ENCODE measurements at regions not wholly inside any gene's neighbourhood (a gene's known extent, or its start where the extent isn't known, plus 50 kb on each side); places are given as distances from the start of the nearest gene placed in this dataset.

DNA sequence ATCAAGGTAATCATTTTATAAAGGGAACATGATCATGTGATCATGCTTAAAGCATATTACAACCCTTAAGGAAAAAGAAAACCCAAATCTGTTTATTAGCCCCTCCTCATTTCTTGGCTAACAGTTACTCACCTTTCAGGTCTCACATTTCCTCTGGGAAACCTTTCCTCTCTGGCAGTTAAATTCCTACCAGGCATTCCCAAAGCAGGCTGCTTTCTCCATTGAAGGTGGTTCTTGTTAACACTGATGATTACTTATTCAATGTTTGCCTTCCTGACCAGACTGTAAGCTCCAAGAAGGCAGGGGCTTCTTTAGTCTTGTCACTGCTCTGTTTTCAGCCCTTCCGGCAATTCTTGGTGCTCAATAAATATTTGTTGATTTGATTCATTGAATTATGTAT lies 59.9 kb downstream of the PLK2 start:
- H2AFZ ChIP-seq: no peak overlapping the region
- H3K9me3 ChIP-seq (ENCODE audit: low read depth): no peaks in the 10 kb centered on the region
- H4K20me1 ChIP-seq (ENCODE audit: insufficient read depth, poor library complexity, severe bottlenecking): no peaks in the 10 kb centered on the region
- no peaks in the 10 kb centered on the region for H3K4me1 ChIP-seq (ENCODE audit: insufficient read depth)
- H3K4me2 ChIP-seq: no peak overlapping the region
- WGBS (ENCODE audit: low lambda C conversion rate, missing lambda C conversion rate): 90% methylated on average over 1 of the region's 1 CpG
- no peak overlapping the region for H3K27ac ChIP-seq
- H3K79me2 ChIP-seq: no peaks in the 10 kb centered on the region
- H3K9me2 ChIP-seq (replicated peaks; ENCODE audit: insufficient read depth): no peaks in the 10 kb centered on the region
- no peak for DNase-seq (ENCODE audit: low spot score)
- TF ChIP-seq EZH2phosphoT487 (IDR thresholded peaks at IDR 0.05; ENCODE audit: low read depth, severe bottlenecking, unreplicated experiment): no peak
- TF ChIP-seq, protein P1, sequence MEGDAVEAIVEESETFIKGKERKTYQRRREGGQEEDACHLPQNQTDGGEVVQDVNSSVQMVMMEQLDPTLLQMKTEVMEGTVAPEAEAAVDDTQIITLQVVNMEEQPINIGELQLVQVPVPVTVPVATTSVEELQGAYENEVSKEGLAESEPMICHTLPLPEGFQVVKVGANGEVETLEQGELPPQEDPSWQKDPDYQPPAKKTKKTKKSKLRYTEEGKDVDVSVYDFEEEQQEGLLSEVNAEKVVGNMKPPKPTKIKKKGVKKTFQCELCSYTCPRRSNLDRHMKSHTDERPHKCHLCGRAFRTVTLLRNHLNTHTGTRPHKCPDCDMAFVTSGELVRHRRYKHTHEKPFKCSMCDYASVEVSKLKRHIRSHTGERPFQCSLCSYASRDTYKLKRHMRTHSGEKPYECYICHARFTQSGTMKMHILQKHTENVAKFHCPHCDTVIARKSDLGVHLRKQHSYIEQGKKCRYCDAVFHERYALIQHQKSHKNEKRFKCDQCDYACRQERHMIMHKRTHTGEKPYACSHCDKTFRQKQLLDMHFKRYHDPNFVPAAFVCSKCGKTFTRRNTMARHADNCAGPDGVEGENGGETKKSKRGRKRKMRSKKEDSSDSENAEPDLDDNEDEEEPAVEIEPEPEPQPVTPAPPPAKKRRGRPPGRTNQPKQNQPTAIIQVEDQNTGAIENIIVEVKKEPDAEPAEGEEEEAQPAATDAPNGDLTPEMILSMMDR (IDR thresholded peaks at IDR 0.05; ENCODE audit: poor library complexity): no peak
- no peak for TF ChIP-seq EZH2 (IDR thresholded peaks at IDR 0.05; ENCODE audit: borderline replicate concordance)
- H3K36me3 ChIP-seq (replicated peaks; ENCODE audit: insufficient read depth, low read depth): no peaks in the 10 kb centered on the region
- no peak overlapping the region for H3K4me3 ChIP-seq
- no peaks in the 10 kb centered on the region for H3K27me3 ChIP-seq

DNA sequence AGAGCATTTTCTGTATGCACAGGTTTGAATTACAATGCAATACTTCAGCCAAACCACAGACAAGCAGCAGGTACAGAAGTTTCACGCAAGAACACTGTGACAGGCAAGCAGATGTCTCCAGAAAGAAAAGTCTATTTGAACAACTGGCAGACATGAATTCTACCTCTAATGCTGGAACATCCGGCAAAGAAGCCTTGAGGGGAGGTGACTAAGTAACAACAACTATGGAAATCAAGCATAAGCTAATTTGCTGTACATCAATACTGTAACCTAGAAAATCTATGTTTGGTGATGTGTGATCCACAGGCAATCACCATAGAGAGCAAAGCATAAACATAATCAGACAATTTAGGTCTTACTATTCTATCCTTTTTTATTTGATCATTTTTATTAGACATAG lies 65.5 kb downstream of the PLK2 start:
- TF ChIP-seq, protein P1 (IDR thresholded peaks at IDR 0.05; ENCODE audit: poor library complexity): no peak
- no peak for TF ChIP-seq EZH2 (IDR thresholded peaks at IDR 0.05; ENCODE audit: borderline replicate concordance)
- TF ChIP-seq EZH2phosphoT487 (IDR thresholded peaks at IDR 0.05; ENCODE audit: low read depth, severe bottlenecking, unreplicated experiment): no peak
- 88% methylated on average over 2 of the region's 2 CpGs for WGBS (ENCODE audit: low lambda C conversion rate, missing lambda C conversion rate)
- H3K27me3 ChIP-seq: no peaks in the 10 kb centered on the region
- H3K9me2 ChIP-seq (replicated peaks; ENCODE audit: insufficient read depth): no peaks in the 10 kb centered on the region
- no peaks in the 10 kb centered on the region for H3K9me3 ChIP-seq (ENCODE audit: low read depth)
- no peak overlapping the region for H3K4me3 ChIP-seq
- H3K36me3 ChIP-seq (replicated peaks; ENCODE audit: insufficient read depth, low read depth): no peaks in the 10 kb centered on the region
- no peak overlapping the region for H3K27ac ChIP-seq
- no peaks in the 10 kb centered on the region for H3K4me1 ChIP-seq (ENCODE audit: insufficient read depth)
- DNase-seq (ENCODE audit: low spot score): no peak
- no peaks in the 10 kb centered on the region for H3K79me2 ChIP-seq
- H3K4me2 ChIP-seq: no peak overlapping the region
- H2AFZ ChIP-seq: no peak overlapping the region
- no peaks in the 10 kb centered on the region for H4K20me1 ChIP-seq (ENCODE audit: insufficient read depth, poor library complexity, severe bottlenecking)

DNA sequence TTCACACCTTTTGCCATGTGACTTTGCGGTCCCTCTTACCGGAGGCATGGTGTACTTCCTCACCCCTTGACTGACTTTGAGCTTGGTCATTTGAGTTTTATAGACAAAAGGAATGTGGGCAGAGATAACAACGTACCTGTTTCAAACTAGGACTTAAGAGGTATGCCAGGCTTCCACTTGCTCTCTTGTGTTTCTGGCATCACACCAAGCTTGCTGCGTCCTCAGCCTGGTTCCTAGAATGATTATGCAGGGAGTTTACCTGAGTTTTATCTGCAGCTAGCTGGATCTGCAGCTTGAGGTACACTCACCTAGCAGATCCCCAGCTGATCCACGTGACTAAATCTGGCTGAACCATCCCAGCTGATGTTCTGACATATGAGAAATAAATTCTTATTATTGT lies 66.2 kb downstream of the PLK2 start:
- no peaks in the 10 kb centered on the region for H3K27me3 ChIP-seq
- H3K79me2 ChIP-seq: no peaks in the 10 kb centered on the region
- no peaks in the 10 kb centered on the region for H3K9me3 ChIP-seq (ENCODE audit: low read depth)
- H3K9me2 ChIP-seq (replicated peaks; ENCODE audit: insufficient read depth): no peaks in the 10 kb centered on the region
- TF ChIP-seq, protein P1 (IDR thresholded peaks at IDR 0.05; ENCODE audit: poor library complexity): no peak
- TF ChIP-seq EZH2 (IDR thresholded peaks at IDR 0.05; ENCODE audit: borderline replicate concordance) (no peak), EZH2phosphoT487 (IDR thresholded peaks at IDR 0.05; ENCODE audit: low read depth, severe bottlenecking, unreplicated experiment) (no peak)
- no peaks in the 10 kb centered on the region for H3K4me1 ChIP-seq (ENCODE audit: insufficient read depth)
- H3K36me3 ChIP-seq (replicated peaks; ENCODE audit: insufficient read depth, low read depth): no peaks in the 10 kb centered on the region
- no peak for DNase-seq (ENCODE audit: low spot score)
- no peak overlapping the region for H3K4me3 ChIP-seq
- no peak overlapping the region for H2AFZ ChIP-seq
- no peaks in the 10 kb centered on the region for H4K20me1 ChIP-seq (ENCODE audit: insufficient read depth, poor library complexity, severe bottlenecking)
- no peak overlapping the region for H3K4me2 ChIP-seq
- no peak overlapping the region for H3K27ac ChIP-seq
- WGBS (ENCODE audit: low lambda C conversion rate, missing lambda C conversion rate): 52% methylated on average over 5 of the region's 5 CpGs

DNA sequence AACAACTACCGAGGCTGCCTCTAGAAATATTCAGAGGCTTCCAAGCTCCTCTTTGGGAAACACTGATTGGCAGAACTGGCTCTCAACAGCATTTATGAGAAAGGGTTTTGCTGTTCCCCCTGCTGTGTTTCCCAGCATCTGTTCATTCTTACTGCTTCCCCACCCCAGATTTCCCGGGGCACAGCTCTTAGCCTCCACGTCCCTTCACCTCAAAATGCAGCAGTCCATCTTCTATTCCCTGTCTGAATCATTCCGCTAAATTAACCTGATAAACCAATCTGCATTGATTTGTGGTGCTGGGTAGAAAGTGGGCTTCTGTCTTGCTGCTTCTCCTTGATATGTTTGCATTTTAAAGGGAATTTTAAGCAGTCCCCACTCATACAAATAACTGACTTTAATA lies 67.4 kb downstream of the PLK2 start:
- WGBS (ENCODE audit: low lambda C conversion rate, missing lambda C conversion rate): 91% methylated on average over 4 of the region's 4 CpGs
- H4K20me1 ChIP-seq (ENCODE audit: insufficient read depth, poor library complexity, severe bottlenecking): no peaks in the 10 kb centered on the region
- H3K4me2 ChIP-seq: no peak overlapping the region
- H3K9me2 ChIP-seq (replicated peaks; ENCODE audit: insufficient read depth): no peaks in the 10 kb centered on the region
- TF ChIP-seq, protein P1 (IDR thresholded peaks at IDR 0.05; ENCODE audit: poor library complexity): no peak
- TF ChIP-seq EZH2phosphoT487 (IDR thresholded peaks at IDR 0.05; ENCODE audit: low read depth, severe bottlenecking, unreplicated experiment): no peak
- TF ChIP-seq EZH2 (IDR thresholded peaks at IDR 0.05; ENCODE audit: borderline replicate concordance): no peak
- H3K9me3 ChIP-seq (ENCODE audit: low read depth): no peaks in the 10 kb centered on the region
- no peak overlapping the region for H2AFZ ChIP-seq
- H3K36me3 ChIP-seq (replicated peaks; ENCODE audit: insufficient read depth, low read depth): no peaks in the 10 kb centered on the region
- no peak overlapping the region for H3K4me3 ChIP-seq
- no peak overlapping the region for H3K27ac ChIP-seq
- no peak for DNase-seq (ENCODE audit: low spot score)
- no peaks in the 10 kb centered on the region for H3K79me2 ChIP-seq
- H3K27me3 ChIP-seq: no peaks in the 10 kb centered on the region
- H3K4me1 ChIP-seq (ENCODE audit: insufficient read depth): no peaks in the 10 kb centered on the region

All from hepatocyte (in vitro differentiated cells).